Omental fat pad (tissue), 3 donors: ENCODE measurements at regions not wholly inside any gene's neighbourhood (a gene's known extent, or its start where the extent isn't known, plus 50 kb on each side); places are given as distances from the start of the nearest gene placed in this dataset.

Experiments
- ATAC-seq: fragments of 150-250 bp; one replicate; pipeline ENCODE4 v1.9.1; 2016; ENCODE audit warnings: mild to moderate bottlenecking, moderate library complexity; ENCODE audit not compliant: low FRiP score
- DNase-seq: peaks from one replicate; pipeline ENCODE4 v3.0.0-alpha.2; 2019; ENCODE audit warnings: low spot score
- TF ChIP-seq, protein P1 (sequence below), 3 donors: fragments of 450-650 bp; IDR thresholded peaks; one replicate each; pipeline ENCODE4 v1.5.1; 2016 to 2017; ENCODE audit warnings: antibody characterized with exemption in 3 of 3, mild to moderate bottlenecking in 3 of 3, moderate library complexity in 2 of 3

DNA sequence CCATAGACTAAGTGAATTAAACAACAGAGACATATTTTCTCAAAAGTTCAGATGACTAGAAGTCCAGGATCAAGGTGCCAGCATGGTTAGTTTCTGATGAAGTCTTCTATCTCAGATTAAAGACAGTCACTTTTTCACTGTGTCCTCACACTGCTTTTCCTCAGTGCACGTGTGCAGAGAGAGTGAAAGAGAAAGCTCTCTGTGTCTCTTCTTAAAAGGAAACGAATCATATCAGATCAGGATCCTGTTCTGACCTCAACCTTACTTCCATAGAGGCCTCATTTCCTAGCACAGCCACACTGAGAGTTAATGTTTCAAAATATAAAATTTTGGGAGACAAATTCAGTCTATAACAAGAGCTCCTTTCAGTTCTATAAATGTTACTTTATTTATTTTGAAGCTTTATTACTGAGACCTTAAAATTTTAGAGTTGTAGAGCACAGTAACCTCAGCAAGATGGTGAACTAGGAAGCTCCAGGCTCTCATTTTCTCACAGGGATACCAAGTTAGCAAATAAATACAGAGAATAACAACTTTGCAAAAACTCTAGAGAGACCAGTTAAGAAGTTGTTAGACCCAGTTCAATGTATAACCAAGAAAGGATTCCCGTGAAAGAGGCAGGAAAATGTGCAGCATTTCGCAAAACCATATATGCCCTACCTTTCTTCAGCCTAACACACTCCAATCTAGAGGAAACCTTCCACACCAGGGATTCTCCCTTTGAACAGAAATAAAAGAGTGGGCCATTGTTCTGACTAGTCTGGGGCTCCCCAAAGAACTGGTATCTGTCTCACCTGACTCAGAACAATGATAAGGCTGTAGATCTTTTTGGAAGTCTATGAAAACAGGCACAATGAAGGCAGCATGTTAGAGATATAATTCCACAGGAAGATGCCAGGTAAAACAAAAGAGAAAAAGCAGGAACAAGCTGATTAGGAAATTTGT, 372.2 kb downstream of the MRPL39 start:
- TF ChIP-seq, protein P1, sequence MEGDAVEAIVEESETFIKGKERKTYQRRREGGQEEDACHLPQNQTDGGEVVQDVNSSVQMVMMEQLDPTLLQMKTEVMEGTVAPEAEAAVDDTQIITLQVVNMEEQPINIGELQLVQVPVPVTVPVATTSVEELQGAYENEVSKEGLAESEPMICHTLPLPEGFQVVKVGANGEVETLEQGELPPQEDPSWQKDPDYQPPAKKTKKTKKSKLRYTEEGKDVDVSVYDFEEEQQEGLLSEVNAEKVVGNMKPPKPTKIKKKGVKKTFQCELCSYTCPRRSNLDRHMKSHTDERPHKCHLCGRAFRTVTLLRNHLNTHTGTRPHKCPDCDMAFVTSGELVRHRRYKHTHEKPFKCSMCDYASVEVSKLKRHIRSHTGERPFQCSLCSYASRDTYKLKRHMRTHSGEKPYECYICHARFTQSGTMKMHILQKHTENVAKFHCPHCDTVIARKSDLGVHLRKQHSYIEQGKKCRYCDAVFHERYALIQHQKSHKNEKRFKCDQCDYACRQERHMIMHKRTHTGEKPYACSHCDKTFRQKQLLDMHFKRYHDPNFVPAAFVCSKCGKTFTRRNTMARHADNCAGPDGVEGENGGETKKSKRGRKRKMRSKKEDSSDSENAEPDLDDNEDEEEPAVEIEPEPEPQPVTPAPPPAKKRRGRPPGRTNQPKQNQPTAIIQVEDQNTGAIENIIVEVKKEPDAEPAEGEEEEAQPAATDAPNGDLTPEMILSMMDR (IDR thresholded peaks at IDR 0.05) = no peak
- ATAC-seq (no peak), DNase-seq (no peak)

GRCh38 chr21:25220954-25221353, 386.3 kb downstream of the MRPL39 start:
- no peak for DNase-seq
- no peak for ATAC-seq
- TF ChIP-seq, protein P1 (IDR thresholded peaks at IDR 0.05) = no peak

DNA sequence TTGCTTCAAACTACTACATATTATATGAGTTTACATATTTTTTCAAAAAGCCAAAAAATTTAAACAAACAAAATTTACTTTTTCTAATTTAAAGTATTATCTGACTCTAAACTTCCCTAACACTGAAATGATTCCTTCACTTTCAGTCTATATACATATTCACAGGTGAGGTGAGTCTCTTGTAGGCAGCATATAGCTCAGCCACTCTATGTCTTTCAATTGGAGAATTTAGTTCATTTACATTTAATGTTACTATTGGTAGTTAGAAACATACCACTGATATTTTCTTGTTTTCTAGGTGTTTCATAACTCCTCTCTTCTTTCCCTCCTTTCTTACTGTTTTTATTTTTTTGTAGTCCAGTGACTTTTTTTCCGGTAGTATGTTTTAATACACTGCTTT, 387.1 kb downstream of the MRPL39 start:
- DNase-seq (no peak), ATAC-seq (no peak)
- TF ChIP-seq, protein P1 (IDR thresholded peaks at IDR 0.05) = no peak

DNA sequence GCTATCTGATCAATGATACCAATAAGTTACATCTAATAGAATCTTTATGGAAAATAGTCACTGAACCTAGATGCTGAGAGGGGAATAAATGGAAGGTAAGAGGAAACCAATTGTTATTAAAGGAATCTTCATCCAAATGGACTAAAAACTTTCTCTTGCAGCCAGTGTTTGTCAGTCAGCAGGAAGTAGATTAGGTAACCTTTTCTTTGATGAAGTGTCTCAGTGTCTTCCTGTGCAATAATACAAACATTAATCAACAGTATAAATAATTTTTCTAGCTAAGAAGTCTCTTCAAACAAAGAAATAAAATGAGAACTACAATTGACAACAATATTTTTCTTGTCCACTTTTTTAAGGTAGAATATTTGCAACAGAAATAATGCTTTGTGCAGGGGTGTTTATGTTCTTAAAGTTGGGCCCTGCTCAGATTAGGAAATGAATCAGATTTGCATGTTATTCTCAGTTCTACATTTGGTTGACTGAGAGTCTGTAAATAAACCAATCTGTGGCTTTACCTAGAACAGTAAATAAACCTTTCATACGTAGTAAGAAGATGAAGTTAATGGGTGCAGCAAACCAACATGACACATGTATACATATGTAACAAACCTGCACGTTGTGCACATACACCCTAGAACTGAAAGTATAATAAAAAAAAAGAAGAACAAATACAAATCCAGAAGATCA, 391.4 kb downstream of the MRPL39 start:
- ATAC-seq = no peak
- TF ChIP-seq, protein P1 (IDR thresholded peaks at IDR 0.05) = no peak
- DNase-seq = no peak

DNA sequence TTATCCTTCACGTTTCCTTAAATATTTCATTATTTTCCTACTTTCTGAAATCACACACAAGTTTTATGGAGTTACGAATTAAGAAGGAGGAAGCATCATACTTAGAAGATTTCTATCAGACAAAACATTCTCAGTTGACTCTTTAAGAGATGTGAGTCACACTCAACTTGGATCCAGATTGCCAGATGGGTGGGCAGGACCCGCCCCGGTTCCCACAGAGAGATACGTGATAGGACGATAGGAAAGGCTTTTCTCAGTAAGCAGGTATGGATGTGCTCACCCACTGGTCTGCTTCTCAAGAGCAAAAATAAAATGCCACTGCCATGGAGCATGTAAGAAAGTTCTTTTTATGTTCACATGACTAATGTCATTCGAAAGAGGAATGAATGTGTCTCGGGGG, 392.6 kb downstream of the MRPL39 start:
- TF ChIP-seq, protein P1 (IDR thresholded peaks at IDR 0.05) = no peak
- DNase-seq = no peak
- no peak for ATAC-seq

DNA sequence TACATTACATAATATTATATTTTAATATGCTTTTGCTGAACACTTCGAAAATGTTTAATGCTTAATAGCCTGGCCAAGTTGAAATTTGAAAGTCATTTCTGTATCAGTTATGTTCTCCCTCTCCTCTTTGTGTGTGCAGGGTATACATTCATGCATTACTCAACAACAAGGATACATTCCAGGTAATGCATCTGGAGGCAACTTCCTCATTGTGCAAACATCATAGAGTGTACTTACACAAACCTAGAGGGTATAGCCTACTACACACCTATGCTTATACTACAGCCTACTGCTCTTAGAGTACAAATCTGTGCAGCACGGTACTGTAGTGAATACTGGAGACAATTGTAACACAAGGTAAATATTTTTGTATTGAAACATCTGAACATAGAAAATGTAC, 407.3 kb downstream of the MRPL39 start:
- no peak for DNase-seq
- ATAC-seq = no peak
- TF ChIP-seq, protein P1 (IDR thresholded peaks at IDR 0.05) = no peak
